SU-DHL-6 (cell line): ENCODE measurements at regions not wholly inside any gene's neighbourhood (a gene's known extent, or its start where the extent isn't known, plus 50 kb on each side); places are given as distances from the start of the nearest gene placed in this dataset.

Experiments used
- H2AFZ ChIP-seq: fragments of 200-600 bp; sonication (generic); 2 replicates; pipeline ENCODE4 v1.6.1; 2014; ENCODE audit warnings: low read depth, mild to moderate bottlenecking, moderate library complexity, mixed read lengths, antibody characterized with exemption, low read length; ENCODE audit not compliant: severe bottlenecking
- H3F3A ChIP-seq: fragments of 200-600 bp; shearing (Covaris generic); 2 replicates; pipeline ENCODE4 v1.6.0; 2016; ENCODE audit warnings: antibody characterized with exemption, mild to moderate bottlenecking; ENCODE audit not compliant: insufficient read depth
- H3K27ac ChIP-seq: fragments of 200-600 bp; sonication (generic); 2 replicates; pipeline ENCODE4 v1.5.1; 2016; ENCODE audit warnings: low read depth, mild to moderate bottlenecking, low read length, moderate library complexity, mixed read lengths
- H3K27me3 ChIP-seq: fragments of 200-600 bp; sonication (generic), shearing (Covaris generic); 2 replicates; pipeline ENCODE4 v1.6.0; 2014; ENCODE audit warnings: mild to moderate bottlenecking, low read length
- H3K36me3 ChIP-seq: fragments of 200-600 bp; sonication (generic); 2 replicates; pipeline ENCODE4 v1.6.1; 2014; ENCODE audit warnings: mild to moderate bottlenecking, low read length, mixed read lengths
- H3K4me2 ChIP-seq: fragments of 300-600, 200-600 bp; shearing (Covaris generic), sonication (generic); 2 replicates; pipeline ENCODE4 v1.6.0; 2014; ENCODE audit warnings: low read length, low read depth, mild to moderate bottlenecking; ENCODE audit not compliant: poor library complexity, severe bottlenecking
- H3K4me3 ChIP-seq: fragments of 200-600 bp; sonication (generic); 2 replicates; pipeline ENCODE4 v1.5.1; 2014; ENCODE audit warnings: antibody characterized with exemption, low read length, mild to moderate bottlenecking, mixed read lengths; ENCODE audit not compliant: insufficient read depth, poor library complexity, severe bottlenecking
- H3K79me2 ChIP-seq: fragments of 200-600 bp; sonication (generic); 2 replicates; pipeline ENCODE4 v1.6.1; 2014; ENCODE audit warnings: mild to moderate bottlenecking, low read length, moderate library complexity; ENCODE audit not compliant: insufficient read depth
- H3K9ac ChIP-seq: fragments of 200-600 bp; sonication (generic); 2 replicates; pipeline ENCODE4 v1.7.0; 2014; ENCODE audit warnings: mild to moderate bottlenecking, low read length
- H3K9me2 ChIP-seq: fragments of 200-600 bp; sonication (generic); replicated peaks from 2 replicates; pipeline ENCODE4 v1.6.1; 2014; ENCODE audit warnings: low read length; ENCODE audit not compliant: insufficient read depth
- H3K9me3 ChIP-seq: fragments of 200-600 bp; sonication (generic); 2 replicates; pipeline ENCODE4 v1.6.1; 2014; ENCODE audit warnings: low read length, mixed read lengths; ENCODE audit not compliant: insufficient read depth
- H4K20me1 ChIP-seq: fragments of 200-600 bp; sonication (generic); 2 replicates; pipeline ENCODE4 v1.6.1; 2014; ENCODE audit warnings: low read depth, mild to moderate bottlenecking, antibody characterized with exemption, low read length, moderate library complexity, mixed read lengths
- CTCF ChIP-seq: fragments of 200-600 bp; sonication (generic); IDR thresholded peaks from one replicate; pipeline ENCODE4 v1.5.1; 2017; ENCODE audit warnings: antibody characterized with exemption, mild to moderate bottlenecking, low read length, moderate library complexity; ENCODE audit not compliant: insufficient read depth, poor library complexity, severe bottlenecking
- EZH2phosphoT487 ChIP-seq: fragments of 200-600 bp; sonication (generic), shearing (Covaris generic); conservative IDR thresholded peaks from 2 replicates; pipeline ENCODE4 v1.6.1; 2018; ENCODE audit warnings: mild to moderate bottlenecking, antibody characterized with exemption, low read length, moderate library complexity, mixed read lengths

DNA sequence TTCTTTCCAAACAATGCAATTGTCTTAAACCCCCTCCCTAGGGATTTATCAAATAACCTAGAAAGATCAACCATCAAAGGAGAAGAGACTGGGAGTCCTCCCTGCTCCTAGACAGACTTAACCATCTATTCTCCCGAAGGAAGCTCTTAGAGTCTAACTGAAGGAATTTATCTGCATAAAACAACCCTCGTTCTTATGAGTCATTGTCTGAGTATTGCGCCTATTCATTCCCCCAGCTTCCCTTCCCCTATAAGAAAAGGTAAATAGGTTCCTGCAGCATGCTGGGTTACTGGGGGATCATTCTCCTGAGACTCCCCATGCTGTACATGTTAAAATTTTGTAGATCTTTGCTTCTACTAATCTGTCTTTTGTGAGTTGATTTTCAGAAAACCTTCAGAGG is 412.7 kb downstream of the OCA2 start:
- Histone ChIP-seq H3K4me3 (no peak overlapping the region), H3F3A (no peaks in the 10 kb centered on the region), H3K79me2 (no peaks in the 10 kb centered on the region), H3K27me3 (no peaks in the 10 kb centered on the region), H4K20me1 (no peaks in the 10 kb centered on the region), H3K36me3 (no peaks in the 10 kb centered on the region), H3K27ac (no peak overlapping the region), H3K4me2 (no peak overlapping the region), H2AFZ (no peak overlapping the region), H3K9ac (no peak overlapping the region), H3K9me2 (no peaks in the 10 kb centered on the region), H3K9me3 (no peaks in the 10 kb centered on the region)
- TF ChIP-seq CTCF (no peak), EZH2phosphoT487 (no peak)

DNA sequence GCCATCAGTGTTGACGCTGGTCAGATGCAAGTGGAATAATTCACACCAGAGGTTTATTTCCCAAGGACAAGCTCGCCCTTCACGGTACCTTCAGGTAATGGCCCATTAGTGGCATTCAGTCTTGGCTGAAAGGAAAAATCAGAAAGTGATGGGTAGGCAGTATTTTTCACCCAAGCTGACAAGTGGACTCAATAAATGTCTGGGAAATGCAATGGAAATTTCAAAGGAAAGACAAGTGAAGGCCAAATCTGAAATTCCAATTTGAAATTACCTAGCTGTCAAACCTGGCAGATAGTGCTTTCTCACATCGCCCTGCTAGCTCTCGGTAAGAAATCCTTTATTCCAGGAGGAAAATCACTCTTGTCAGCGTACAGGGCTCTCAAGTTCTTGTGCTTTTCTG is 413.5 kb downstream of the OCA2 start:
- Histone ChIP-seq H3K9ac (no peak overlapping the region), H3K36me3 (no peaks in the 10 kb centered on the region), H3K79me2 (no peaks in the 10 kb centered on the region), H2AFZ (no peak overlapping the region), H3F3A (no peaks in the 10 kb centered on the region), H4K20me1 (no peaks in the 10 kb centered on the region), H3K27me3 (no peaks in the 10 kb centered on the region), H3K27ac (no peak overlapping the region), H3K4me3 (no peak overlapping the region), H3K4me2 (no peak overlapping the region), H3K9me3 (no peaks in the 10 kb centered on the region), H3K9me2 (no peaks in the 10 kb centered on the region)
- no peak for TF ChIP-seq EZH2phosphoT487
- TF ChIP-seq CTCF: no peak

GRCh38 chr15:27683121-27683520 is 416.0 kb downstream of the OCA2 start:
- Histone ChIP-seq H4K20me1 (no peaks in the 10 kb centered on the region), H3K9me3 (no peaks in the 10 kb centered on the region), H3K4me2 (no peak overlapping the region), H3F3A (no peaks in the 10 kb centered on the region), H3K36me3 (no peaks in the 10 kb centered on the region), H3K4me3 (no peak overlapping the region), H3K9me2 (no peaks in the 10 kb centered on the region), H2AFZ (no peak overlapping the region), H3K27me3 (no peaks in the 10 kb centered on the region), H3K27ac (no peak overlapping the region), H3K79me2 (no peaks in the 10 kb centered on the region), H3K9ac (no peak overlapping the region)
- TF ChIP-seq CTCF (no peak), EZH2phosphoT487 (no peak)

DNA sequence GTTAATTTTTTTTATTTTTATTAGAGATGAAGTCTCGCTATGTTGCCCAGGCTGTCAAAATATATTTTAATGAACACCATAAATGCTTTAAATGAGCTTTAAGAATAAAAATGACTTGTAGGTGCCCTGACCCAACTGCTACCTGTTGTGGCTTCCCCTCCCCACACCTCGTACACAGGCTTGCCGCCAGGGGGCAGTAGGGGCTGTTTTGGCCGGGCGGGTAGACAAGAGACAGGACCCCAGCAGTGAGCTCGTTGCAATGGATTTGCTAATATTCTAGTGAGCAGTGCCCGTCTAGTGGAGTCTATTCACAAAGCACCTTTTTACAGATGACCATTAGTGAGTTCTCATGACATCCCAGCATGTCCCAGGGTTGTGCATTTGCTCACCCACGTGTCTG is 418.1 kb downstream of the OCA2 start:
- no peaks in the 10 kb centered on the region for H3K79me2 ChIP-seq
- no peaks in the 10 kb centered on the region for H4K20me1 ChIP-seq
- H3F3A ChIP-seq: no peaks in the 10 kb centered on the region
- no peaks in the 10 kb centered on the region for H3K27me3 ChIP-seq
- no peaks in the 10 kb centered on the region for H3K36me3 ChIP-seq
- no peak overlapping the region for H3K27ac ChIP-seq
- H3K9me3 ChIP-seq: no peaks in the 10 kb centered on the region
- no peak for TF ChIP-seq EZH2phosphoT487
- no peak for TF ChIP-seq CTCF
- H3K4me2 ChIP-seq: no peak overlapping the region
- no peak overlapping the region for H2AFZ ChIP-seq
- no peak overlapping the region for H3K4me3 ChIP-seq
- H3K9me2 ChIP-seq: no peaks in the 10 kb centered on the region
- no peak overlapping the region for H3K9ac ChIP-seq
